ENCODE measurements at regions not wholly inside any gene's neighbourhood (a gene's known extent, or its start where the extent isn't known, plus 50 kb on each side); places are given as distances from the start of the nearest gene placed in this dataset.
"Not testable (repeated sequence)": the region's sequence is repeated elsewhere in the genome, so short reads cannot be mapped to it uniquely, and the experiment has no call there.

- Mint-ChIP-seq H3K4me1 (ENCODE audit: low read depth) (no peaks in the 10 kb centered on the region), H3K4me3 (no peak overlapping the region), H3K27ac (no peak overlapping the region), H3K36me3 (ENCODE audit: low read depth) (no peaks in the 10 kb centered on the region), H3K27me3 (peaks cover 7% of the 10 kb centered on the region), H3K9me3 (no peaks in the 10 kb centered on the region)
Observed at GRCh38 chr20:48375804-48376203, 452.0 kb downstream of the PREX1 start.

GRCh38 chr20:48374991-48375595 is 452.7 kb downstream of the PREX1 start:
- H3K27ac Mint-ChIP-seq, result no peak overlapping the region

GRCh38 chr20:48374031-48374907 is 453.5 kb downstream of the PREX1 start:
- H3K9me3 Mint-ChIP-seq; H3K4me1 Mint-ChIP-seq (ENCODE audit: low read depth); H3K27me3 Mint-ChIP-seq; H3K36me3 Mint-ChIP-seq (ENCODE audit: low read depth); H3K27ac Mint-ChIP-seq; H3K4me3 Mint-ChIP-seq: not testable (repeated sequence)

More at GRCh38 chr20:48374991-48375595, 452.7 kb downstream of the PREX1 start:
- Mint-ChIP-seq H3K36me3 (ENCODE audit: low read depth) (no peaks in the 10 kb centered on the region), H3K4me1 (ENCODE audit: low read depth) (no peaks in the 10 kb centered on the region), H3K4me3 (no peak overlapping the region), H3K9me3 (no peaks in the 10 kb centered on the region), H3K27me3 (peaks cover 7% of the 10 kb centered on the region)

GRCh38 chr20:48373555-48373934 is 454.3 kb downstream of the PREX1 start:
- no peaks in the 10 kb centered on the region for H3K9me3 Mint-ChIP-seq
- no peaks in the 10 kb centered on the region for H3K36me3 Mint-ChIP-seq (ENCODE audit: low read depth)
- H3K4me3 Mint-ChIP-seq, result no peak overlapping the region
- no peaks in the 10 kb centered on the region for H3K4me1 Mint-ChIP-seq (ENCODE audit: low read depth)
- no peak overlapping the region for H3K27ac Mint-ChIP-seq
- peaks cover 7% of the 10 kb centered on the region for H3K27me3 Mint-ChIP-seq

GRCh38 chr20:48372851-48373554 is 454.8 kb downstream of the PREX1 start:
- not testable (repeated sequence) for H3K9me3 Mint-ChIP-seq; H3K27me3 Mint-ChIP-seq; H3K4me1 Mint-ChIP-seq (ENCODE audit: low read depth)

GRCh38 chr20:48371211-48371610 is 456.6 kb downstream of the PREX1 start:
- peaks cover 7% of the 10 kb centered on the region for H3K27me3 Mint-ChIP-seq
- peak overlapping the region; percentile 23 for H3K27ac Mint-ChIP-seq
- no peaks in the 10 kb centered on the region for H3K9me3 Mint-ChIP-seq
- peaks cover 7% of the 10 kb centered on the region for H3K4me1 Mint-ChIP-seq (ENCODE audit: low read depth)
- no peaks in the 10 kb centered on the region for H3K36me3 Mint-ChIP-seq (ENCODE audit: low read depth)
- H3K4me3 Mint-ChIP-seq, result no peak overlapping the region

More at GRCh38 chr20:48372851-48373554, 454.8 kb downstream of the PREX1 start:
- H3K36me3 Mint-ChIP-seq (ENCODE audit: low read depth); H3K4me3 Mint-ChIP-seq; H3K27ac Mint-ChIP-seq: not testable (repeated sequence)

- not testable (repeated sequence) for H3K4me3 Mint-ChIP-seq; H3K27ac Mint-ChIP-seq; H3K9me3 Mint-ChIP-seq; H3K27me3 Mint-ChIP-seq; H3K36me3 Mint-ChIP-seq (ENCODE audit: low read depth); H3K4me1 Mint-ChIP-seq (ENCODE audit: low read depth)
Observed at GRCh38 chr20:48368580-48369021, 459.2 kb downstream of the PREX1 start.

GRCh38 chr20:48367541-48368358 is 460.0 kb downstream of the PREX1 start:
- not testable (repeated sequence) for H3K4me1 Mint-ChIP-seq (ENCODE audit: low read depth); H3K27ac Mint-ChIP-seq

GRCh38 chr20:48366230-48366629 is 461.6 kb downstream of the PREX1 start:
- H3K9me3 Mint-ChIP-seq, result no peaks in the 10 kb centered on the region
- H3K27ac Mint-ChIP-seq, result no peak overlapping the region
- peaks cover 4% of the 10 kb centered on the region for H3K27me3 Mint-ChIP-seq
- H3K4me1 Mint-ChIP-seq (ENCODE audit: low read depth), result peaks cover 7% of the 10 kb centered on the region
- no peak overlapping the region for H3K4me3 Mint-ChIP-seq
- H3K36me3 Mint-ChIP-seq (ENCODE audit: low read depth), result no peaks in the 10 kb centered on the region

More at GRCh38 chr20:48367541-48368358, 460.0 kb downstream of the PREX1 start:
- H3K9me3 Mint-ChIP-seq; H3K36me3 Mint-ChIP-seq (ENCODE audit: low read depth); H3K27me3 Mint-ChIP-seq; H3K4me3 Mint-ChIP-seq: not testable (repeated sequence)

- Mint-ChIP-seq H3K27me3 (peaks cover 4% of the 10 kb centered on the region), H3K27ac (no peak overlapping the region), H3K4me1 (ENCODE audit: low read depth) (peaks cover 7% of the 10 kb centered on the region), H3K9me3 (no peaks in the 10 kb centered on the region), H3K36me3 (ENCODE audit: low read depth) (no peaks in the 10 kb centered on the region), H3K4me3 (no peak overlapping the region)
Observed at GRCh38 chr20:48364688-48365421, 462.9 kb downstream of the PREX1 start.

GRCh38 chr20:48364055-48364454 is 463.7 kb downstream of the PREX1 start:
- no peaks in the 10 kb centered on the region for H3K9me3 Mint-ChIP-seq
- no peaks in the 10 kb centered on the region for H3K36me3 Mint-ChIP-seq (ENCODE audit: low read depth)
- no peak overlapping the region for H3K27ac Mint-ChIP-seq
- H3K27me3 Mint-ChIP-seq, result peaks cover 4% of the 10 kb centered on the region
- H3K4me1 Mint-ChIP-seq (ENCODE audit: low read depth), result peaks cover 7% of the 10 kb centered on the region
- no peak overlapping the region for H3K4me3 Mint-ChIP-seq

GRCh38 chr20:48360342-48360975 is 467.3 kb downstream of the PREX1 start:
- Mint-ChIP-seq H3K27ac (no peak overlapping the region), H3K36me3 (ENCODE audit: low read depth) (no peaks in the 10 kb centered on the region), H3K9me3 (no peaks in the 10 kb centered on the region), H3K4me1 (ENCODE audit: low read depth) (no peaks in the 10 kb centered on the region), H3K27me3 (no peaks in the 10 kb centered on the region), H3K4me3 (peak overlapping the region; percentile 57)

GRCh38 chr20:48359692-48360341 is 468.0 kb downstream of the PREX1 start:
- H3K27me3 Mint-ChIP-seq, result no peaks in the 10 kb centered on the region
- no peaks in the 10 kb centered on the region for H3K4me1 Mint-ChIP-seq (ENCODE audit: low read depth)
- no peak overlapping the region for H3K27ac Mint-ChIP-seq
- H3K4me3 Mint-ChIP-seq, result peak overlapping the region; percentile 57
- no peaks in the 10 kb centered on the region for H3K36me3 Mint-ChIP-seq (ENCODE audit: low read depth)
- no peaks in the 10 kb centered on the region for H3K9me3 Mint-ChIP-seq
